Right cardiac atrium (tissue), 5 donors: ENCODE measurements at regions not wholly inside any gene's neighbourhood (a gene's known extent, or its start where the extent isn't known, plus 50 kb on each side); places are given as distances from the start of the nearest gene placed in this dataset.

Experiments
- ATAC-seq, 2 donors: fragments of 200-7000 bp; cut with Tn5 transposase; one replicate each; pipeline versions ENCODE4 v1.8.0 to v1.9.1; 2020; ENCODE audit warnings: moderate library complexity in 2 of 2, mild to moderate bottlenecking in 1 of 2
- DNase-seq, 3 donors: peaks; one replicate each; pipeline ENCODE4 v3.0.0-alpha.2; 2020
- H3K27ac ChIP-seq: one replicate; pipeline ENCODE4 v1.5.1; 2013; ENCODE audit warnings: mild to moderate bottlenecking, low read length, control low read depth, moderate library complexity
- H3K27me3 ChIP-seq: one replicate; pipeline ENCODE4 v1.6.1; 2013; ENCODE audit not compliant: control insufficient read depth, insufficient read depth
- H3K4me1 ChIP-seq: one replicate; pipeline ENCODE4 v1.6.1; 2013; ENCODE audit warnings: low read length; ENCODE audit not compliant: control insufficient read depth, insufficient read depth
- H3K4me3 ChIP-seq: one replicate; pipeline ENCODE4 v1.5.1; 2013; ENCODE audit warnings: low read length, control low read depth
- H3K9me3 ChIP-seq: one replicate; pipeline ENCODE4 v1.6.1; 2013; ENCODE audit warnings: low read length; ENCODE audit not compliant: control insufficient read depth
- WGBS: extraction: QIAGEN DNeasy Blood & Tissue Kit; methylation state at CpG from one replicate; pipeline ENCODE4 v1.1.7; 2013; 5-methylcytosine and 5-hydroxymethylcytosine counted together
- intact Hi-C, 4 donors: fragments of 100-400 bp; cut with DNase I; formaldehyde crosslinking; loops; one replicate each; pipeline versions ENCODE4 v1.11.0 to v1.14.0; 2022 to 2023
- donor health status: healthy with polysubstance abuse.
- donor health status: DM: no; HTN: yes; CAD: no.
- donor health status: DM: no; HTN: no; CAD: no.
- donor health status: DM: no; HTN: yes; CAD: no; lungs with severe emphysema.
- donor health status: DM: yes; HTN: yes; CAD: no.

- Histone ChIP-seq H3K27me3 (no peaks in the 10 kb centered on the region), H3K9me3 (no peaks in the 10 kb centered on the region), H3K4me3 (no peak overlapping the region), H3K4me1 (peaks cover 11% of the 10 kb centered on the region), H3K27ac (no peak overlapping the region)
- intact Hi-C loops: no loop called here
- DNase-seq (no peak), ATAC-seq (no peak)
- 65% methylated on average over 6 of the region's 6 CpGs for WGBS
These were observed 49.9 kb downstream of the RIN2 start for GRCh38 chr20:19807946-19808330.

DNA sequence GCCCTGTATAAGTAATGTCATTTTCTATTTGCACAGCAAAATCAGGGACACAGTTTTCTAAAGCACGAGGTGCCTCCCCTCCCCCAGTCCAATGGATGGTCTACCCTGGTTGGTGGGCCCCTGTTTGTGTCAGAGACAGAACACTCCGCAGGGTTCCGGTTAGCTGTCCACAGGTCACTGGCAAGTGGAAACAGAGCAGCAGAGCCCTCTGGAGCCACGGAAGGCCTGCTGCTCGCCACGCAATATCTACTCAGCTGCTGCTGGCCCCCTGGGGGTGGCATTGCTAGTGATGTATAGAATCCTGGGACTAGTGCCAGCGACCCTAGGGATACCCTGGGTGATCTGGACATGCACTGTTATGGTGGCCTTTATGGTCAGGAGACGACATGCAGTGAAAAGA is 50.4 kb downstream of the RIN2 start:
- no peak for DNase-seq
- H3K27ac ChIP-seq: no peak overlapping the region
- peak in 1 of 2 donors; percentile 30 for ATAC-seq
- peaks cover 11% of the 10 kb centered on the region for H3K4me1 ChIP-seq
- no peaks in the 10 kb centered on the region for H3K9me3 ChIP-seq
- intact Hi-C loops: no loop called here
- 95% methylated on average over 8 of the region's 8 CpGs for WGBS
- no peak overlapping the region for H3K4me3 ChIP-seq
- H3K27me3 ChIP-seq: no peaks in the 10 kb centered on the region

- no peak overlapping the region for H3K4me3 ChIP-seq
These were observed 51.4 kb downstream of the RIN2 start for GRCh38 chr20:19809505-19809904.

GRCh38 chr20:19811231-19811630 is 53.2 kb downstream of the RIN2 start:
- Histone ChIP-seq H3K27me3 (no peaks in the 10 kb centered on the region), H3K27ac (no peak overlapping the region), H3K4me1 (peaks cover 11% of the 10 kb centered on the region), H3K9me3 (no peaks in the 10 kb centered on the region), H3K4me3 (no peak overlapping the region)
- ATAC-seq (no peak), DNase-seq (no peak)
- WGBS: 93% methylated on average over 8 of the region's 8 CpGs
- intact Hi-C loops: no loop called here

More at GRCh38 chr20:19809505-19809904, 51.4 kb downstream of the RIN2 start:
- no peak for ATAC-seq
- DNase-seq: no peak
- Histone ChIP-seq H3K9me3 (no peaks in the 10 kb centered on the region), H3K27me3 (no peaks in the 10 kb centered on the region), H3K27ac (no peak overlapping the region), H3K4me1 (peaks cover 11% of the 10 kb centered on the region)
- intact Hi-C loops: no loop called here
- 92% methylated on average over 9 of the region's 9 CpGs for WGBS

GRCh38 chr20:19812056-19812455 is 54.0 kb downstream of the RIN2 start:
- ATAC-seq (no peak), DNase-seq (no peak)
- Histone ChIP-seq H3K4me1 (peaks cover 3% of the 10 kb centered on the region), H3K9me3 (no peaks in the 10 kb centered on the region), H3K4me3 (no peak overlapping the region), H3K27me3 (no peaks in the 10 kb centered on the region), H3K27ac (no peak overlapping the region)
- intact Hi-C loops: no loop called here
- 99% methylated on average over 1 of the region's 1 CpG for WGBS

DNA sequence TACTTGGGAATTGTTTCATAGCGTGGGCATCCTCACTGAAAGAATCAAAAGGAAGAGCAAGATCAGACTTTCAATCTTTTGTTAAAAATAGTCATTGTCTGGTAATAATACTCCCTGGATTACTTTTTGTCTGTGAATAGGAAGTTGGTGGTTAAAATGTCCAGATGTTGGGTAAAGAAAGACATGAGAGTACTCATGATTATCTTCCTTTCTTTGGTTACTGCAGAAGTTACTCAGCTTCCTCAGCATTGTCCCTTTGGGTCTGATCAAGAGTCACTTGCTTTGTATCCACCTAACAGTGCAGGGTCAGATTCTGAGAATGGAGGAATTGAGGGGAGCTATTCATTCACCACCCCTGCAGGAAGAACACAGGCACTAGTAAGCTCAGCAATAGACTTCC is 54.6 kb downstream of the RIN2 start:
- Histone ChIP-seq H3K27me3 (no peaks in the 10 kb centered on the region), H3K4me1 (no peaks in the 10 kb centered on the region), H3K27ac (no peak overlapping the region), H3K9me3 (no peaks in the 10 kb centered on the region), H3K4me3 (no peak overlapping the region)
- no peak for ATAC-seq
- DNase-seq: no peak
- 87% methylated on average over 1 of the region's 1 CpG for WGBS
- intact Hi-C loops: no loop called here

DNA sequence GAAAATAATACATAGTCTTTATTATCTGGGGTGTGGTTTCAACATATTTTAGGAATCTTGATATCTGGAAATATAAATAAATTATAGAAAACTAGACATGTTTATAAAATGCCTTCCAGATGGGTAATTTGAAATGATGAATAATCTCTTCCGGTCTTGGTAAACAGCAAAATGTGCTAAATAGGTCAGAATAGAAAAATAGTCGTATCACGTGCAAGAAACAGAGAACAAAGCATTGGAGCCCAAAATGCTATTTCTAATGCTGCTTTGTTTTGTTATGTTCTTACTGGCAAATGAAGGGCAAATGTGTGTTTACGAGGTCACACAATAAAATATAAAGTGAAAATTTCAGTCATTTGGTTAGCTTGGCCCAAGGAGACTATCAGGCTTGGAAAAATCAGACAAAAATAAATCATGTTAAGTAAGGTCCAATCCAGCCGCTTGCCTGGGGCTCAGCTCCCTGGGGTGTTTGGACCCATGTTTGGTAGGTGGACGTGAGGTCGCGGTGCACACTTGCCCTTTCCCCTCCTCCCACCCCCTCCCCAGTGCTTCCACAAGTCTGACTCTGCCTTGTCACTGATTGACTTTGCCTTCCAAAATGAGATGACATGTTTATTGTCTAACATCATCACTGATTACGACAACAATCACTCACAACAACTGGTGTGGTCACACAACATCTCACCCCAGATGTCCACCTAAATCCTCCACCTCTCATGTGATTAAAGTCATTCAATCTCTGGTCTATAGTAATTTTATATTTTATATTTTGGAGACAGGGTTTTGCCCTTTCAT is 56.0 kb downstream of the RIN2 start:
- H3K27ac ChIP-seq: no peak overlapping the region
- no peak overlapping the region for H3K4me3 ChIP-seq
- WGBS: 63% methylated on average over 9 of the region's 9 CpGs
- DNase-seq (no peak), ATAC-seq (no peak)
- no peaks in the 10 kb centered on the region for H3K27me3 ChIP-seq
- no peaks in the 10 kb centered on the region for H3K9me3 ChIP-seq
- intact Hi-C loops: no loop called here
- H3K4me1 ChIP-seq: no peaks in the 10 kb centered on the region

DNA sequence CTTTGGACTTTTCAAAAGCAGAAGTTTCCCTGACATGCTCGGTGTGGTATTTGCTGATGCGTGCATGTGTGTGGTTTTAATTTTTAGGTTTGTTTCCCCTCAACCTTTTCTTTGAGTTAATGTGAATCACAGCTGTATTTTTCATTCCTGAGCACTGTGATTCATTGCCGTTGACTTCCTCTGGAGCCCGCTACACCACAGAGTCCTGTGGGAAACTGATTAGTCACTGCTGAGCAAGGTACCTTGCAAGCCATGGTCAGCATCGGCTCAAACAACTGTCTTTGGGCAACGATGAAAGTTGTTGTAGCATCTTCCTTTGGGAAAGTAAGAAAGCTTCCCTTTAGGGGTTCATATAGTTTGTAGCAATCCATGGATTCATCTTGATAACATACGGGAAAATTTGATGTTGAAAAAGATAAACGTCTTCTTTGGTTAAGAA is 57.5 kb downstream of the RIN2 start:
- intact Hi-C loops: loop anchor here in 1 of 4 donors (5.0 kb wide), 1 partner anchor 72 kb away; no protein-coding TSS in a partner anchor
- ATAC-seq (peak; percentile 82 to 95), DNase-seq (no peak)
- no peaks in the 10 kb centered on the region for H3K9me3 ChIP-seq
- H3K27ac ChIP-seq: no peak overlapping the region
- no peak overlapping the region for H3K4me3 ChIP-seq
- 30% methylated on average over 8 of the region's 8 CpGs for WGBS
- H3K27me3 ChIP-seq: no peaks in the 10 kb centered on the region
- no peaks in the 10 kb centered on the region for H3K4me1 ChIP-seq

DNA sequence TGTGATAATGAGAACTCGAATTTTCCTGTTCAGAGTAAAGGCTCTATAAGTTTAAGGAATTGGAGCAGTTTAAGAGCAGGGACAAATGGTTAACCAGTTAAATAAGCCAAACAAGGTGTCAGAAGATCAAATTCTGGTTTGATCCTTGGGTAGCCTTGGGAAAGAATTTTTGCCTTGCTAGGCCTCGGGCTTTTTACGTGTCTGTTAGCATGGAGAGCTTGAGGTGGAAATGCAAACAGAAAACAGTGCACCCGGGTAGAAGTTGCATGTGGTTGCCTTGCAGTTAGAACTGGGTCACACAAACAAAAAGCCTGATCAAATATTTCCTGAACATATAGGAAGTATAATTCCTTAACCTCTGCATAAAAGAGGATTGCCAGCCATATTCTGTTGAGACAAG is 58.3 kb downstream of the RIN2 start:
- intact Hi-C loops: loop anchor here in 1 of 4 donors (5.0 kb wide), 1 partner anchor 71 kb away; no protein-coding TSS in a partner anchor
- Histone ChIP-seq H3K27ac (peak overlapping the region; percentile 68), H3K4me1 (no peaks in the 10 kb centered on the region), H3K9me3 (no peaks in the 10 kb centered on the region), H3K4me3 (no peak overlapping the region), H3K27me3 (no peaks in the 10 kb centered on the region)
- 64% methylated on average over 4 of the region's 4 CpGs for WGBS
- ATAC-seq (no peak), DNase-seq (no peak)

DNA sequence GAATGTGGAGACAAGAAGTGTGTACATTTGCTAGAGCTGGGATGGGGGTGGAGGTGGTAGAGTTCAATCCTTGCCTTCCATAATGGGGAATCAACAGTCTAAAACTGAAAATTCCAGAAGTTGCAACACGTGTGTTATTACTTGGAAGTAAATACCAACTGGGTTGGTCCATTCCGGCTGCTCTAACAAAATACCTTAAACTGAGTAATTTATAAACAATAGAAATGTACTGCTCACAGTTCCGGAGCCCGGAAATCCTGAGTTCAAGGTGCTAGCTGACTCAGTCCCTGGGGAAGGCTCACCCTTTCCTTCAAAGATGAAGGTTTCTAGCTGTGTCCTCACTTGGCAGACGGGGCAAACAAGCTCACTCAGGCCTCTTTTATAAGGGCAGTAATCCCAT is 59.0 kb downstream of the RIN2 start:
- ATAC-seq (peak; percentile 55 to 84), DNase-seq (peak in 2 of 3 donors; percentile 44 to 49)
- no peaks in the 10 kb centered on the region for H3K27me3 ChIP-seq
- H3K4me3 ChIP-seq: no peak overlapping the region
- H3K4me1 ChIP-seq: no peaks in the 10 kb centered on the region
- H3K27ac ChIP-seq: no peak overlapping the region
- H3K9me3 ChIP-seq: no peaks in the 10 kb centered on the region
- 75% methylated on average over 5 of the region's 5 CpGs for WGBS
- intact Hi-C loops: loop anchor here in 1 of 4 donors (5.0 kb wide), 1 partner anchor 70 kb away; no protein-coding TSS in a partner anchor

DNA sequence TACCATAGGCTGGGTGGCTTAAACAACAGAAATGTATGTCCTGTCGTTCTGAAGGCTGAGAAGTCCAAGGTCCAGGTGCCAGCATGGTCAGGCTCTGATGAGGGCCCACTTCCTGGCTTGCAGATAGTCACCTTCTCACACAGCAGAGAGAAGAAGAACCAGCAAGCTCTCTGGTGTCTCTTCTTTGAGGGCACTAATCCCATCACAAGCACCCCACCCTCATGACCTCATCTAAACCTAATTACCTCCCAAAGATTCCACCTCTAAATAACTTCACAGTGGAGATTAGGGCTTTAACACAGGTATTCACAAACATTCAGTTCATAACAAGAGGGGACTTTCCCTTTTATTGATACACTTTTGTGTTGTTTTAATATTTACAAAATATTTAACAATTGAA is 61.1 kb downstream of the RIN2 start:
- Histone ChIP-seq H3K27me3 (no peaks in the 10 kb centered on the region), H3K9me3 (no peaks in the 10 kb centered on the region), H3K4me3 (no peak overlapping the region), H3K27ac (no peak overlapping the region), H3K4me1 (peaks cover 3% of the 10 kb centered on the region)
- WGBS: 94% methylated on average over 1 of the region's 1 CpG
- intact Hi-C loops: loop anchor here in 1 of 4 donors (5.0 kb wide), 1 partner anchor 68 kb away; no protein-coding TSS in a partner anchor
- ATAC-seq: no peak
- no peak for DNase-seq
